Ovary (tissue), 7 donors: ENCODE measurements at regions not wholly inside any gene's neighbourhood (a gene's known extent, or its start where the extent isn't known, plus 50 kb on each side); places are given as distances from the start of the nearest gene placed in this dataset.
"Not testable (repeated sequence)": the region's sequence is repeated elsewhere in the genome, so short reads cannot be mapped to it uniquely, and the experiment has no call there.

ENCODE experiments used
- DNase-seq, 5 donors: peaks; one replicate each; pipeline ENCODE4 v3.0.0-alpha.2; 2019 to 2020
- H3K27ac ChIP-seq, 2 donors: fragments of 200-600 bp; one replicate each; pipeline versions ENCODE4 v1.5.1 to v1.8.0; 2019 to 2022
- H3K27me3 ChIP-seq: fragments of 200-600 bp; one replicate; pipeline ENCODE4 v1.8.0; 2022
- H3K36me3 ChIP-seq: fragments of 200-600 bp; sonication (generic); one replicate; pipeline ENCODE4 v1.5.1; 2019
- H3K4me1 ChIP-seq: one replicate; pipeline ENCODE4 v1.8.1; 2013; ENCODE audit warnings: mild to moderate bottlenecking, moderate library complexity; ENCODE audit not compliant: insufficient read depth
- H3K4me3 ChIP-seq: fragments of 200-600 bp; sonication (generic); one replicate; pipeline ENCODE4 v1.5.1; 2017
- H3K9me3 ChIP-seq, 2 donors: fragments of 200-600 bp in 1 of 2; sonication (generic) in 1 of 2; one replicate each; pipeline versions ENCODE4 v1.5.1 to v1.8.1; 2013 to 2019; ENCODE audit warnings: mild to moderate bottlenecking in 1 of 2, moderate library complexity in 1 of 2
- EP300 ChIP-seq: sonication (generic); formaldehyde crosslinking; IDR thresholded peaks from one replicate; pipeline ENCODE4 v1.6.1; 2017; ENCODE audit warnings: antibody characterized with exemption
- POLR2A ChIP-seq: fragments of 450-650 bp; IDR thresholded peaks from one replicate; pipeline ENCODE4 v1.6.1; 2017; ENCODE audit warnings: antibody characterized with exemption, mild to moderate bottlenecking, moderate library complexity
- WGBS, 3 donors: extraction: QIAGEN DNeasy Blood & Tissue Kit in 1 of 3; methylation state at CpG; one replicate each; pipeline versions ENCODE4 v1.1.5 to v1.1.7; 2013 to 2017; 5-methylcytosine and 5-hydroxymethylcytosine counted together
- intact Hi-C, 4 donors: fragments of 100-400 bp; cut with DNase I; formaldehyde crosslinking; loops; one replicate each; pipeline versions ENCODE4 v1.11.0 to v1.15.1; 2022 to 2023
- TF ChIP-seq, protein P1 (sequence below), 3 donors: fragments of 450-650 bp in 2 of 3; fragments of 200-600 bp in 1 of 3; IDR thresholded peaks; one replicate each; pipeline versions ENCODE4 v1.5.1 to v1.8.0; 2016 to 2022; ENCODE audit warnings: antibody characterized with exemption in 3 of 3, mild to moderate bottlenecking in 1 of 3
- donor health status: DM: no; HTN: no; CAD: no; lungs with moderate emphysema.
- donor health status: DM: no; HTN: no; CAD: no.
- donor health status: Bipolar disorder and iron deficiency.
- donor health status: DM: no; HTN: no; CAD: no.
- donor health status: DM: yes; HTN: yes; CAD: no.

DNA sequence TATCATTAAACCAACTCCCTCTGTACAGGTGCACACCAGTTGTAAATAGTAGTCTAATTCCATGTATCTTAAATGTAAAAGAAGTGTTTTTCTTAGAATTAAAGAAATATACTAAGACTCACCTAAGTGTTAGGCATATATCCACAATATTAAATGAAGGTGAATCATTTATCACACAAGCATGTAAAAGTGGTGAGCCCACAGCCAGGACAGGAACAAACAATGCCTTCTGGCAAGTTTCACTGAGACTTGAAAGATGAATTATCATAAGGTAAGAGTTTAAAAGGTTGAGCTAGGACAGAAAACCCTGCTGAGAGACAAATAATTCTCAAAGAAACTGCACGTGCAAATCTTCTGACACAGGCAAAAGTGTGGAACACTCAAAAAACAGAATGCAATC lies 832.5 kb downstream of the TAF11L14 start:
- Histone ChIP-seq H3K4me3 (no peak overlapping the region), H3K9me3 (no peaks in the 10 kb centered on the region), H3K4me1 (no peaks in the 10 kb centered on the region), H3K36me3 (no peaks in the 10 kb centered on the region), H3K27me3 (no peaks in the 10 kb centered on the region), H3K27ac (no peak overlapping the region)
- TF ChIP-seq POLR2A (no peak), EP300 (no peak)
- TF ChIP-seq, protein P1, sequence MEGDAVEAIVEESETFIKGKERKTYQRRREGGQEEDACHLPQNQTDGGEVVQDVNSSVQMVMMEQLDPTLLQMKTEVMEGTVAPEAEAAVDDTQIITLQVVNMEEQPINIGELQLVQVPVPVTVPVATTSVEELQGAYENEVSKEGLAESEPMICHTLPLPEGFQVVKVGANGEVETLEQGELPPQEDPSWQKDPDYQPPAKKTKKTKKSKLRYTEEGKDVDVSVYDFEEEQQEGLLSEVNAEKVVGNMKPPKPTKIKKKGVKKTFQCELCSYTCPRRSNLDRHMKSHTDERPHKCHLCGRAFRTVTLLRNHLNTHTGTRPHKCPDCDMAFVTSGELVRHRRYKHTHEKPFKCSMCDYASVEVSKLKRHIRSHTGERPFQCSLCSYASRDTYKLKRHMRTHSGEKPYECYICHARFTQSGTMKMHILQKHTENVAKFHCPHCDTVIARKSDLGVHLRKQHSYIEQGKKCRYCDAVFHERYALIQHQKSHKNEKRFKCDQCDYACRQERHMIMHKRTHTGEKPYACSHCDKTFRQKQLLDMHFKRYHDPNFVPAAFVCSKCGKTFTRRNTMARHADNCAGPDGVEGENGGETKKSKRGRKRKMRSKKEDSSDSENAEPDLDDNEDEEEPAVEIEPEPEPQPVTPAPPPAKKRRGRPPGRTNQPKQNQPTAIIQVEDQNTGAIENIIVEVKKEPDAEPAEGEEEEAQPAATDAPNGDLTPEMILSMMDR (IDR thresholded peaks at IDR 0.05): no peak
- DNase-seq: no peak
- intact Hi-C loops: no loop called here
- WGBS, 3 donors: 55 to 67% (median 60%) methylated on average over 1 of the region's 1 CpG

DNA sequence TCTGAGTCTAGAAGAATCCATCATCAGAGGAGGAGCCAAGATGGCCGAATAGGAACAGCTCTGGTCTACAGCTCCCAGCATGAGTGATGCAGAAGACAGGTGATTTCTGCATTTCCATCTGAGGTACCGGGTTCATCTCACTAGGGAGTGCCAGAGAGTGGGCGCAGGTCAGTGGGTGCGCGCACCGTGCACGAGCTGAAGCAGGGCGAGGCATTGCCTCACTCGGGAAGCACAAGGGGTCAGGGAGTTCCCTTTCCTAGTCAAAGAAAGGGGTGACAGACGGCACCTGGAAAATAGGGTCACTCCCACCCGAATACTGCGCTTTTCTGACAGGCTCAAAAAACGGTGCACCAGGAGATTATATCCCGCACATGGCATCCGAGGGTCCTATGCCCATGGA lies 837.5 kb downstream of the TAF11L14 start:
- H3K4me1 ChIP-seq, H3K9me3 ChIP-seq, H3K36me3 ChIP-seq, H3K4me3 ChIP-seq, DNase-seq, H3K27me3 ChIP-seq, H3K27ac ChIP-seq, intact Hi-C loops: not testable (repeated sequence)
- WGBS, 3 donors: 86 to 97% (median 94%) methylated on average over 15 of the region's 15 CpGs

DNA sequence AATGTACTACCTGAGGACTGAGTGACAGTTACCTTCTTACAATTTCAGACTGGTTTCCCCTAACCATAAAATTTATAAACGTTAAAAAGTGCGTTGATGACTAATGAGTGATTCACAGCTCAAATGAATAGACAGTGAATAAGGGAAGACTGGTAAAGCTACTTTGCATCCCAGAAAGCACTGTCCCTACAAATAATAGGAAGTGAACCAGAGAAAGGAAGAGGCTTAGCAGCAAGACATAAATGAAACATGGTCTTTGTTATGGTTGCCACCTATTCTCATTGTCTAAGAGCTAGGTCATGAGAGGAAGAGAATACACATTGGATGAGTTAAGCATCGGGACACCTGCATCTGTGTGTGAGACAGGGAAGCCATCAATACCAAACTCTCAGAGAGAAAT lies 849.2 kb downstream of the TAF11L14 start:
- WGBS, 3 donors: 44 to 66% (median 50%) methylated on average over 3 of the region's 3 CpGs
- DNase-seq: no peak
- H3K36me3 ChIP-seq: no peaks in the 10 kb centered on the region
- H3K27me3 ChIP-seq: no peaks in the 10 kb centered on the region
- no peak overlapping the region for H3K27ac ChIP-seq
- H3K9me3 ChIP-seq: no peaks in the 10 kb centered on the region
- TF ChIP-seq, protein P1 (IDR thresholded peaks at IDR 0.05): no peak
- TF ChIP-seq POLR2A: no peak
- no peak for TF ChIP-seq EP300
- intact Hi-C loops: no loop called here
- H3K4me3 ChIP-seq: no peak overlapping the region
- no peaks in the 10 kb centered on the region for H3K4me1 ChIP-seq

DNA sequence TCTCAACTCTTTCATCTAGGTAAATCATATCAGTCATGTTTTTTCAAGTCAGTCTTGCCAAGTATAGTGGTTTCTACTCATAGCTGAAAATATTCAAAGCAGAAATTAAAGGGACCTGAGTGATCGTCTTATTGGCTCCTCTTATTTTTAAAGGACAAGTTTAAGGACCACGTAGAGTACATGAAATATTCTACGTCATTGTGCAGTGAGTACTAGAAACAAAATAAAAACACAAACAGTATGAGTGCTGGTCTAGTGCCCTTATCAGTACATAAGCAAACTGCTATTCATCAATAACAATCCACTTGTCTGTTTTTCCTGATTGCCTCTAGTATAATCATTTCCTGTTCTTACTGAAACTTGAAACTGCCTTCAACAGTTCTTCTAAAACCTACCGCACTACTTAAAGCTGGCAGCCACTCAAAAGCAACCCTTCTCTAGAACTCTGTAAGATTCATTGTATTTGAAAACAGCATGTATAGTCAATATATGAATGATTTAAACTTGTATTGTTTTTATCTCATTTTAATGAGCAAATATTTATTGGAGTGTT lies 853.7 kb downstream of the TAF11L14 start:
- H3K27ac ChIP-seq: no peak overlapping the region
- WGBS, 3 donors: 16 to 39% (median 23%) methylated on average over 4 of the region's 4 CpGs
- H3K4me1 ChIP-seq: no peaks in the 10 kb centered on the region
- intact Hi-C loops: no loop called here
- no peak for DNase-seq
- H3K27me3 ChIP-seq: no peaks in the 10 kb centered on the region
- H3K36me3 ChIP-seq: no peaks in the 10 kb centered on the region
- no peak for TF ChIP-seq EP300
- TF ChIP-seq, protein P1 (IDR thresholded peaks at IDR 0.05): no peak
- H3K9me3 ChIP-seq: no peaks in the 10 kb centered on the region
- no peak overlapping the region for H3K4me3 ChIP-seq

DNA sequence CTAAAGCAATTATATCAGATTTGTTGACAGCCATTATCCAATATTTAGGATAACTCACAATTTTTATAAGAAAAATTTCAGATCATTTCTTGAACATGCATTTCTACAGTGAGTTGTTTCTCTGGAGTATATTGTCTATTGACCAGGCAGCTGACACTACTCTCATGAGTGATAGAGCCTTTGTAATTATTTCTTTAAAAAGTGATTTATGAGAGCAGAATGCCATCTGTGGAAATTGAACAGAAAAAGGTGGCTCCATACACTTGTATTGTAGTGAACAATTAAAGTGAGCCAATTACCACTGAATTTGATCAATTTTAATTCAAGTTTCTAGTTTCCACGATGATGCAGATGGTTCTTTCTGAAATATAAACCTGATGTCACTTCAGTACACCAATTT lies 855.4 kb downstream of the TAF11L14 start:
- 78 to 84% (median 81%) methylated on average over 1 of the region's 1 CpG for WGBS, 3 donors
- intact Hi-C loops: no loop called here
- no peaks in the 10 kb centered on the region for H3K36me3 ChIP-seq
- no peak overlapping the region for H3K4me3 ChIP-seq
- no peaks in the 10 kb centered on the region for H3K9me3 ChIP-seq
- no peak overlapping the region for H3K27ac ChIP-seq
- no peaks in the 10 kb centered on the region for H3K27me3 ChIP-seq
- H3K4me1 ChIP-seq: no peaks in the 10 kb centered on the region
- no peak for DNase-seq
- TF ChIP-seq POLR2A (no peak), EP300 (no peak)
- TF ChIP-seq, protein P1 (IDR thresholded peaks at IDR 0.05): no peak
